ENCODE measurements at regions not wholly inside any gene's neighbourhood (a gene's known extent, or its start where the extent isn't known, plus 50 kb on each side); places are given as distances from the start of the nearest gene placed in this dataset.

DNA sequence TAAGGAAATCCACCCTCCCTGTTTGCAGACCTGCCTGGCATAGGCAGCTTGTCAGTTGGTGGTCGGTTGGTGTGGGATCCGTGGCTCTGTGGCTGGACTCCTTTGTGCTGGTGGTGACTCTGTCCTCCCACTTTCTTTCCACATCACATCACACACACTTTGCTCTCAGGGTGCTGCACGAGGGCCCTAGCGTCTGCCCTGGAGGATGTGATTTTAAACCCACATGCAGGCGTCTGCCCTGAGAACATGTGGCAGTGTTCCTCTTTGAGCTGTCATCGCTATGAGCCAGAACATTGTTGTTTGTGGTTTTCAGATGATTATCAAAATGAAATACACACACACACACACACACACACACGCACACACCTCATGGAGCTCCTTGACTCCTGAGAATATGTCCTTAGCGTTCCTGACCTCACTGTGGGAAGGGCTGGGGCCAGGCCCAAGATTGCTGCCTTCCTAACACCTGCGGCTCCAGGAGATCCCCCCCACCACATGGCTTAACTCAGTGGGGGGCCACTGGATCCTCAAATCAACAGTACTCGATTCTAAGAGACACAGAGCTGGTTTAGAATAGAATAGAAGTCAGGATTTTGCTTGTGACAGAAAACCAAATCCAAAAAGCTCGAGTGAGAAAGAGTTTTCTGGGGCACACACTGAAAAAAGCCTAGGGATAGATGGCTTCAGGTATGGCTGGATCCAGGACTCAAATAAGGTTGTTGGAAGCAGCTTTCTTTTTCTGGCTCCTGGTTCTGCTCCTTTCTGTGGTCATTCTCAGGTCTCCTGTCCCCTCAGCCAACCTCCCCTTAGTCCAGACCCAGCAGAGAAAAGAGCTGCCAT, 54.8 kb downstream of the RTP5 start:
- DNase-seq = no peak

DNA sequence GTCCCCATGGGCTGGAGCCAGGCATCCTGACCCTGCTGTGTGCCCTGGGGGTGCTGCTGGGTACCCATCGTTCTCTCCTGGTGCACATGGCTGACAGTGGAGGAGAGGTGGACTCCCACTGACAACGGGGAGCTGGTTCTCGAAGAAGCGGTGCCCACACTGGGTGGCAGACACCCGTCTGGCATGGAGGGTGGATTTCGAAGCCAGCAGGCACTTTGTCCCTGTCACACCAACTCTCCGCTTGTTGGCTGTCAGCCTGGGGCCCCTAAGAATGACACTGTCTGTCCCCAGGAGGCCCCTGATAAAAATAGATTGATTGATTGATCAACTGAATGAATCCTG, 55.4 kb downstream of the RTP5 start:
- no peak for DNase-seq

DNA sequence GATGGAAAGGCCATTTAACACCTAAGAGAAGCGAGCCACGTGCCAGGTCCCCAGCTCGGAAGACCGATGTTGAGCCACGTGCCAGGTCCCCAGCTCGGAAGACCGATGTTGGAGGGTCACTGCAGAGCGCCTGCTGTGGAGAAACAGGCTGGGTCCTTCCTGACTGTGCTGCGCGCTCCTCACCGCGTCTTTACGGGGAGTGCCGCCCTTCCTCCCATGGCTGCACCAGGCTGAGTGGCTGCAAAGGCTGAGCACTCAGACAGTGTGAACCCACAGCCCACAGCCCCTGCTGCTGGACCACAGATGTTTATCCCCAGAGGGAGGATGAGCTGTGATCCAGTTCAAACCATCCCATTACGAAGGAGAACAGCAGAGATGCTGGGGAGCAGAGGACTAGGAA, 55.7 kb downstream of the RTP5 start:
- DNase-seq = no peak

DNA sequence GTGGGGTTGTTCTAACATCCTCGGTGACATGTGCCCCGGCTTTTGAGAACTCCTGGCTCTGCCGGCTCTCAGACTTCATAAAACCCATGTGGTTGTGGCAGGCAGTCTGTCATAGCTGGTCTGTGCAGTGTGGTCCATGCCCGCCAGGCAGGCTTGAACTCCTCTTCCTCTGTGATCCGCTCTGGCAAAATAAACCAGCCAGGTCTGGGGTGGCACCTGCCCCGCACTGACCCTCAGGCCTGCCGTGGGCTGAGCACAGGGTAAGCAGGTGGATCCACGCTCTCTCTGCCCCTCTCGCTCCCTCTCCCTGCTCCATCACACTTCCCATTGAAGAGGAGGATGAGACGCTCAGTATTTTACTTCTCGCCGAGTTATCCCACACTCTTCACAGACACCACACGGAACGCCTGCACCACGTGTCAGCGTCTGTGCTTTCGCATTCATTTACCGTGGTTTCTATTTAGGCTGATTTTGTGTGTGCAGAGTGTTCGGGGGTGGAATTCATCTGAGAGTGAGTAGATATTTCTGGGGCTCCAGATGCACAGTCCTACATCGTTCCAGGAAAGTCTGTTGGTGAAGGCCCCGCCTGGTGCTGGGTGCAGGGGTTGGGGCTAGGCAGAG, 56.4 kb downstream of the RTP5 start:
- DNase-seq = no peak

DNA sequence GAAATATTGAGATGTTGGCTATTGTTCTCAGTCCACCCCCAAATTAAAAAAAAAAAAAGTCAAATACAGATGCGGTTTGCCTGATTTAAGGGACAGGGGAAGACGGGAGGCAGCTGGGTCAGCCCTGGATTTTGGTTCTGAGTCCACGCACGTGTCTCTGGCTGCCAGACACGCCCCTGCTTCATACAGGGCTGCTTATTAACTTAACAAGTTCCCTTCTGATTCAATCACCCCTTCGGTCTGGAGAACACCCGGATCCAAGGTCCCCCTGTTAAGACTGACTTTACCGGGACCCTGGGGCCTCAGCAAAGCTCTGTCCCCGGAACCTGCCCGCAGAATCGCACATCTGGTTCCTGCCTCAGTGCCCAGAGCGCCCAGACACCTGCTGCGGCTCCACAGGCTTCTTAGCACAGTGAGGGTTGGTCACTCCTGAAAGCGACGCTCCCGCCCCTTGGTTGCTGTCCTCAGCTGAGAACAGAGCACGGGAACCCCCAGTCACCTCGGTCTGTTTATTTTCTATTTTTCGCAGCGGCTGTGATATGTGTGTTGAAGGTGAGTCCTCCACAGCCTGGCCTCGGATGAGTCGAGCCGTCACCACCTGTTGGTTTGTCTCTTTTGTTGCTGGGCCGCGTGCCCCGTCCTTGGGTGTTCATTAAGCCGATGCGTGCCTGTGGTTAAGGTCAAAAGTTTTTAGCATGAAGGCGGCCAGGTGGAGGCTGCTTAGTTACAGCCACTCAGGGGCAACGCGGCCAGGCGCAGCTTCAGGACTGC, 57.2 kb downstream of the RTP5 start:
- DNase-seq = no peak

DNA sequence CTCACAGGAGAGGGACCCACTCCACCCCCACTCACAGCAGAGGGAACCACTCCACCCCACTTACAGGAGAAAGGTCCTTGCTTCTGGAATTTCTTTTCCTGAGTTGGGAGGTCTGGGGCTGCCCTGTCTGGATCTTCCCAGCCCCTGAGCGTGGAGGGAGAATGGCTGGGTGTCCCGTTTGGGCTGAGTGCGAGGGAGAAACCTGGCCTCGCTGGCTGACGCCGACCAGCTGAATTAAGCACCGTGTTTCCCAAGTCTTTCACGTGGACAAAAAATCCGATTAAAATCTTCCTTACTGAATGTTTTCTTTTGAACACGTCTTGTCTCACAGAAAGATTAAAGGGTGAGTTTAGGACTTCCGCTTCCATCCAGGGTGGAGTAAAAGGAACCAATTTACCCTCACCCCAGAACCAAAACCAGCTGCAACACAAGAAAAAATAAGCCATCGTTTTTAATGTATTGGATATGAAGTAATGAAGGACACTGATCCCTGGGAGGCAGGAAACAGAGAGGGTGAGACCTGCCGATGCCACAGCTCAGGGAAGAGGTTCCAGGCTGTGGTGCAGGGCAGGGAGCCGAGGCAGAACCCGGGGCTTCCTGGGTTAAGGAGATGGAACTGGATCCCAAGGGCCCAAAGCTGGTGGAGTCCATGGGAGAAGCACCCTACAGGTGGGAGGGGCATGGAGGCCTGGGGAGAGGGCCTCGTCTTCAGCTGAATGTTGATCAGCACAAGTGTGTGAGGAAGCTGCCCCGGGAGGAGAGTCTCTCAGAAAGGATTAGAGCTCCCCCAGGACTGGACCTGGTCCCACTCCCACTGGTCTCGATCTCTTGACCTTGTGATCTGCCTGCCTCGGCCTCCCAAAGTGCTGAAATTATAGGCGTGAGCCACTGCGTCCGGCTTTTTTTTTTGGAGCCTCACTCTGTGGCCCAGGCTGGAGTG, 60.3 kb downstream of the RTP5 start:
- no peak for DNase-seq

DNA sequence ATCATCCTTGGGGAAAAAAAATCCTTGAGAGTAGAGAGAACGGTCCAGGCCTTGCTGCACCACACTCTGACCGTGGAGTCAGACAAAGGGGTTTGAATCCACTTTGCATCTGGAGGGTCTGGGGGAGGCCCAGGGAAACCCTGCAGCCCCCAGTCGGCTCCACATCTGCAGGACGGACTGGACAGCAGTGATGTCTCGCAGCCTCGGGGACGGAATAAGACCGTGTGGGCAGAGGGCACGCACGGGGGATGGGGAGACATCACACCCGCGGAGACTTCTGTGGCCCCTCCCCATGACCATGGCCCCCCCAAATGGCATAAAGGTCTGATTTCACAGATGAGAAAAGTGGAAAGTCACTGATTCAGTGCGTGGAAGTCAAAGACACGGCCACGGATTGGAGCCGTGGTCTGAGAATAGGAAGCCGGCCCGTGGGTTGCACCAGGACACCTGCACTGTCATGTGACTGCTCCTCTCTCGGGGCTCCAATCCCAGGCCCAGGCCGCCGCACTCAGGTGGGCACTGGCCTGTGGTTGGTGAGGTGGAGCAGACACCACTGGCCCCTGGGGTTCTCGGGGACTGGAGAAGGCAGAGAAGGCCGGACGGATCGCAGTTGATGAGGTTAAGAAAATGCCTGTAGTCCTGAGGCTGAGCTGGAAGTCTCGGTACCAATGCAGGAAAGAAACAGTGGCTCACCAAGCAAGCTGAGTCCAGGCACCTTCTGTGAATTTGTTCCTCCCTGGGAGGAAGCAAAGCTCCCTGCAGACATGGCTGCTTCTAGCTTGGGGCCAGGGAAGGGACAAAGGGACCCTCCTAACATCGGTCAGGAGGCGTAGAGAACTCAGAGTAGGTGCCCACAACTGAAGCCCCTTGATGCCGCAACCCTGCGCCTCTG, 61.8 kb downstream of the RTP5 start:
- DNase-seq = no peak

DNA sequence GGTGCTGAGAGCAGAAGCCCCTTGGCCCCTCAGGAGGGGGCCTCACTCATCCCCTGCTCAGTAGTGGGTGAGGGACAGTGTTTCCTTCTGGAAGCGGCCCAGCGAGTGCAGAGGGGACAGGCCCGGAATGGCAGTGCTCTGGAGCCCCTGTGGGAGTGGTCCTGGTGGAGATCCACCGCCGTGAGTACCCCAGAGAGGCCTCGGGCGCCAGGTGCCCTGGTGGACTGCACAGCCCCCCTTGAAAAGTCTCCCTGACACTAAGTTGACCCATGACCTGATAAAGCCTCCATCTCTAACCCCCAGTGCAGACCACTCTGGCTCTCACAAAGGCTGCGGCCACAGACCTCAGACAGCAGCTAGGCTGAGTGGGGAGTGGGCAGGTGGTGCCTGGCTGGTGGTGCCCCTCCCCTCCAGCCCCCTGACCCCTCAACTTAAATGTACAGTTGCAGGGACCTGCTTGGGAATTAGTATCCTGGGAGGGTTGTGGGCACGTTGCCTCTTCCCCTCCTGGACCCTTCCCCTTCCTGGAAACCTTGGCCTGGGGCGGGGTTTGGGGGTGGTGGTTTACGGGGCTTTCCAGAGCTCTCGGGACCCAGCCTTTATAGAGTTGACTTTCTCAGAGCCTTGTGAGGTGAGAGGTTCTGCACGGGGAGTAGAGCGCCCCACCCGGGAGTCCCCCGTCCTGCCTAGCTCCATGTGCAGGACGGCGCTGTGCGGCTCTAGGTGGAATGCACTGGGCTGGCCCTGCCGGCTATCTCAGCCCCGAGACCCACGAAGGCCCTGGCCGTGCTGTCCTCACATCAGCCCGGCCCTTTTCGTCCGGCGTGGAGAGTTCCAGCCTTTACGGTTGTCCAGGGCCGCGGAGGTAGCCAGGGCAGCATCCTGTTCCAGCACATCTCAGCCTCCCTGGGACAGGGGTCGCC, 62.7 kb downstream of the RTP5 start:
- no peak for DNase-seq

DNA sequence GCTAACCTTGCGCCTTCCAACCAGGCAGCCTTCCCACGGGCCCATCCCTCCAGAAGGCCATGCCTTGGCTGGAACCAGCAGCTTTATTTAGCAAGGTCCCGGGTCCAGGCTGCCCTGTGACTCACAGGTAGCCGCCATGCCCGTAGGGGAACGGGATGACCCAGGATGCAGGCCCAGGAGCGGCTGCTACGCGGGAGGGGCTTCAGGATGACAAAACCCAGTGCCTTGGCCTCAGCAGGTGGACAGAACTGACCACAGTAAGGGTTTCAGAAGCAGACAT, 63.3 kb downstream of the RTP5 start:
- DNase-seq = no peak

DNA sequence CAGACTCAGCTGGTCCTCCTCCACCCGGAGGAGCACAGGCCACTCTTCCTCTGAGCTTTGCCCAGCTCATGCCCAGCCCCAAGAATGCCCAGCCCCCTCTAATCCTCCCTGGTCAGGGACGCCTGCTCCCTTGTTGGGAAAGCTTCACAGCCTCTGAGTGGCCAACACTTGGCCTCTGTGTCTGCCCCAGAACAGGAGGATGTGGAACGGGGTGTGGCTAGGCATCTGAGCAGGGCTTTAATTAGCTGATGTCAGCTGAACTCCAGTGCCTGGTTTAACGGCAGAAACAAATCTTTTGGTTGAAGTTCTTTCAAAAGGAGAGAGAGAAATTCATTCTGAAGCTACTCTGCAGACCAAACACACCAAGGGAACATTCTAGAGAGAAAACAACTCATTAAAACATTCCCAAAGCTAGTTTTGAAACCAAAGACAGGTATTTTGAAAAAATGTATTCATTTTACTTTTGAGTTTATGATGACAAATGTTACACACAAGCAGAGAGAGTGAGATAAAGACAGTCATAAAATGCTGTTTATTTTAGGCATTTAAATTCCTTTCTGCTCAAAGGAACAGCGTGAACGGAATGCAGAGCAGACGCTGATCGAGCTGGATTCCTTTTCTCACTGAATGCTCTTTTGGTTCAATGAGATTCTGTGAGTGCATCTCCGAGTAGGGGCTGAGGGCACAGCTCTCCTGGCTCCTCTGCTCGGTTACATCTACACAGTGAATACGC, 63.8 kb downstream of the RTP5 start:
- no peak for DNase-seq

DNA sequence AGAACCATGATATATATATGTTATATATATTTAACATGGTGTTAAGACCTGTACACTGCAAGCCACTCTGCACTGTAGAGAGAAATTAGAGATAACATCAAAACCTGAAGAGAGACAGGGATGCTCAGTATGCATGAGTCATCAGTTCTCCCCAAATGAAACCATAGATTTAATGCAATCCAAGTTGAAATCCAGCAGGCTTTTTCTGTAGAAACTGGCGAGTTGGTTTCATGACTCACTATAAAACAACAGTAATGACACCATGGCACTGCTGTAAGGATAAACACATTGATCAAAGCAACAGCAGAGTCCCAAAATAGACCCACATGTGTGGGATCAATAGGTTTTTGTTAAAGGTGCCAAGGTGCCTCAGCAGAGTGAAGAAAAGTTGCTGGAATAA, 65.8 kb downstream of the RTP5 start:
- DNase-seq = no peak

DNA sequence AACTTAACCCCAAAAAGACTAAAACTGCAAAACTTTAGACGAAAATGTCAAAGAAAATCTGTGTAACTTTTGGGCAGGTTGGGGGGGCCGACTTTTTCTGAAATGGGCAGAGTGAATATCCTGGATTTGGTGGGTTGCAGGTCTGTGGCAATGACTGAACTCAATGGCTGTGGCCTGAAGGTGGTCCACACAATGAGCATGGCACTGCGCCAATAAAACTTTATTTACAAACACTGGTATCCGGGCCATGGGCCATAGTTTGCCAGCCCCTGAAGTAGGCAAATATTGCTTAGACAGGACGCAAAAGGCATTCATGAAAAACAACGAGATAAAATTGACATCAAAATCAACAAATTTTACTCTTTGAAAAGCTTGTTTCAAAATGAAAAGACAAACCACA, 66.2 kb downstream of the RTP5 start:
- no peak for DNase-seq

DNA sequence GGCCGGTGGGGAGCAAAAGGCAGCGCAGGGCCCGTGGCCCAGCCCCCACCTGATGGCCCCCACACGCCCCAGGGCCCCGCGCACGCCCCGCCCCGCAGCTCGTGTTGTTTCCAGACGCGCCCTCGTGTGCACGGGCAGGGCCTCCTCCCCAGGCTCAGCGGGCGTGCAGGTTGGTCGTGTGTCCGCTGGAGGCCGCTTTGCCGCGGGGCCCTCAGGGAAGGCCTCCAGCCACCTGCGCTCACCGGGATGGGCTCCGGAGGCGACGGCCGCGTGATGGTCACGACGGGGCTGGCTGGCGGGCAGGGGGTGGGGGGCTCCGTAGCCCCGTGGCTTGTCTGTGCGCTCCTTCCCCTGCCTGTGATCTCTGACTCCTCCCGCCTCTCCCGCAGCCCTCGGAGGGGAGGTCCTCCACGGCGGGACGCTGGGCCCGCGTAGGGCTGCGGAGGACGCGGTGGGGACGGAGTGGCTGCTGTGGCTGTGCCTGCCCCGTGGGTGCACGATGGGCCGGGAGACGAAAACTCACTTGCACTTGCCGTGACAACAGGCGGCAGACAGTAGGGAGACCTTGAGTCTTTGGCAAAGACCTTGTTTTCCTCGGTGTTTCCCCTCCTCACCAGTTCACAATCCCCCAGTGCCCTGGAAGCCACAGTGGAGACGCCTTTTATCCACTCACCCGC, 67.1 kb downstream of the RTP5 start:
- no peak for DNase-seq

DNA sequence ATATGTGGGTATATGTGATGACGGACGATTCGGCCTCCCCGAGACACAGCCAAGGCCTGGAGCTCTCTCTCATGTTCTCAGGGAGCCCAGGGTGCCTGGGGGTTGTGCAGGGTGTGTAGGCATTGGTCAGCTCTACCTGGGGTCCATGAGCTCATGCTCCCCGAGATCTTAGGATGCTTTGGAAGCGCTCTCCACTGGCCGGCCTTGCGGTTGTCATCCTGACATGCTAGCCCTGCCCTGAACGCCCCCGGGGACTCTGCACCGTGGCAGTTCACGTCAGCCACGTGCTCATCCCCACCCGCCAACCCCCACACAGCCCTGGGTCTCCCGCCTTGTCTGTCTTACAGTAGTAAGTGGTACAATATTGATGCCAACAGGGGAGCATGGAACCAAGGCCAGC, 67.8 kb downstream of the RTP5 start:
- no peak for DNase-seq

DNA sequence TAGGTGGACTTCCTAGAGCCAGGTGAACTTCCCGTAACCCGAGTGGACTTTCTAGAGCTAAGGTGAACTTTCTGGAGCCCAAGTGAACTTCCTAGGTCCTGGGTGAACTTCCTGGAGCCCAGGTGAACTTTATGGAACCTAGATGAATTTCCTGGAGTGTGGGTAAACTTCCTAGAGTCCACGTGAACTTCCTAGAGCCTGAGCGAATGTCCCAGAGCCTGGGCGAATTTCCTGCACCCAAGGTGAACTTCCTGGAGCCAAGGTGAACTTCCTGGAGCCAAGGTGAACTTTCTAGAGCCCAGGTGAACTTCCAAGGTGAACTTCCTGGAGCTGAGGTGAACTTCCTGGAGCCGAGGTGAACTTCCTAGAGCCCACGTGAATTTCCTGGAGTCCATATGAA, 70.0 kb downstream of the RTP5 start:
- DNase-seq = no peak

DNA sequence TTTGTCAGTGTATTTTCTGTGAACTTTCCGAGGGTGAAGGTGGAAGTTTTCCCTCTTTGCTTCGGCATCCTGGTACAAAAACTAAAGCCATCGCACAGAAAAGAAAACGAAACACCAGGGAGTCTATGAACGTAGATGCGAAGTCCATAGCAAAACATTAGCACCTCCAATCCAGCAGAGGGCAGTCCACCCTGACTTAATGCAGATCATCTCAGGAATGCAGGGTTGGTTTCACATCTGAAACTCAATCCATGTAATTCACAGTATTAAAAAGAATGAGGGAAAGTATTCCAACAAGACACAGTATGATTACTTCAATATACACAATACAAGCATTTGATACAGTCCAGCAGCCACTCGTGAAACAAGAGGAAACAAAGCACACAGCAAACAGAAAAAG, 70.8 kb downstream of the RTP5 start:
- no peak for DNase-seq

DNA sequence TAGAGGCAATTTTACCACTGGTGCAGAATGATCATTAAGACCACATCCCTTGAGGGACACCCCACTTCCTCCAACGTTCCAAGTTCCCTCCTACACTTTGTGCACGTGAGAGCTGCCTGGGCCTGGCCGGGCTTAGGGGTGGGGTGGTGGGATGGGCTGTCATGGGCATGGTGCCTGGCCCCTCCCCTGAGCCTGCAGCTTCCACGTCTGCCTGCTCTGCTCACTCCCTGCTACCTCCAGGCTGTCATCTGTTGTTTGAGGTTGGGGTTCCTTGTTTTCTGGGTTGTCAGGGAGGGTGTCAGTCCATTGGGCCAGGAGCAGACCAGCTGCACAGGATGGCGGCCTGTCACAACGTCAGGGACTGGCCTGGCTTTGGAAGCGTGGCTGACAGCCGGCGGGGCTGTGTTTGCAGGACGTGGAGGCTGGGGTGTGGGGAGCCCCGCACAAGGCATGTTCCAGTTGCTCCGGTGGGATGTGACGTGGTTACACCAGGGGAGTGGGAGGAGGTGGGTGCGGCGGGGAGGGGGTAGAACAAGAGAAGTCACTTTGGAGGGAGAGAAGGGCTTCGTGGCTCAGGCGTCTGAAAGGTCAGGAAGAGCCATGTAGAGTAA, 72.3 kb downstream of the RTP5 start:
- no peak for DNase-seq

DNA sequence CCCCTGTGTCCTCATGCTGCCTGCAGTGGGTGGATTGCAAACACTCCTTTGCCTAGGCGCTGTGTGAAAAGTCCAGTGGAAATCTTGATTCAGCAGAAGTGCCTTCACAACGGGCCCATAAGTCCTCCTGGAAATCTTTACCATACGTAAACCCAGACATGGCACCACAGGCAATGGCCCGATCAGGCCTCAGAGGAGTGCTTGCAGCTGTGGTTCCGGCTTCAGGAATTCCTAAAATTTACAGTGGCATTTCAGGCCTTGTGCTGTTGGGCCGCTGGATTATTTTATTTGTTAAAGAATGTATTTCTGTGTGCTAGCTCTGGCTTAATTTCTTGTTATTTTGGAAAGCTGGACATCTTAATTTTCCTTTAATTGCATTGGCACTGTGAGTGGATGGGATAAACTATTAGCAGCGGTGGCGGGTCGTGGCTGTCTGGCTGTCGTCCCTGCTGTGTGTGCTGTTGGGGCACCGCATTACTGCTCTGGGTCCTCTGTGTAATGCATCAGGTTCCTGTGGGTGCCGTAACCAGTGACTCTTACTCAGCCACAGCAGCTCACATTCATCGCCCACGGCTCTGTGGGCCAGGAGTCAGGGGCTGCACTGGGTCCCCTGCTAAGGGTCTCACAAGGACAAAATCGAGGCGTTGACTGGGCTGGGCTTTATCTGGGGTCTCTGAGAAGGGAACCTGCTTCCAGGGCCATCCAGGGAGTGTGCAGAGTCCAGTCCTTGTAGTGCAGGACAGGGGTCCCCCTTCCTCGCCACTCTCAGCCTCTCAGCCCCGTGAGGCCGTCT, 73.1 kb downstream of the RTP5 start:
- DNase-seq = no peak

Data from NCI-H2029 treated with DMSO at 0.1 percent for 48 hours (cell line).